CD8-positive, alpha-beta memory T cell (primary cell): ENCODE measurements at regions not wholly inside any gene's neighbourhood (a gene's known extent, or its start where the extent isn't known, plus 50 kb on each side); places are given as distances from the start of the nearest gene placed in this dataset.
A peak's percentile ranks its signal among the peaks of the same experiment; 100 is the strongest.

ENCODE experiments used
- CTCF ChIA-PET: fragments of 350-600 bp; sonication (Branson Sonifier 250); formaldehyde crosslinking; loops from one replicate; lab custom pipeline; 2021; ENCODE audit warnings: antibody characterized with exemption; lab: Charles Lee
- POLR2A ChIA-PET: fragments of 350-600 bp; sonication (Branson Sonifier 250); formaldehyde crosslinking; loops from one replicate; lab custom pipeline; 2021; ENCODE audit warnings: antibody characterized with exemption; lab: Charles Lee
- DNase-seq, 5 donors: peaks; one replicate each; pipeline versions ENCODE4 v3.0.0 to v3.0.0-alpha.2; 2020 to 2022; ENCODE audit warnings: mixed read lengths in 1 of 5
- H3K27ac ChIP-seq: one replicate; pipeline ENCODE4 v1.7.0; 2013; ENCODE audit warnings: low read depth, mild to moderate bottlenecking, low read length, moderate library complexity
- H3K27me3 ChIP-seq: 2 replicates; pipeline ENCODE4 v1.7.0; 2013; ENCODE audit warnings: low read length, mild to moderate bottlenecking; ENCODE audit not compliant: insufficient read depth, poor library complexity, severe bottlenecking
- H3K36me3 ChIP-seq: 2 replicates; pipeline ENCODE4 v1.7.0; 2013; ENCODE audit warnings: mild to moderate bottlenecking, low read length, moderate library complexity; ENCODE audit not compliant: insufficient read depth
- H3K4me1 ChIP-seq: 2 replicates; pipeline ENCODE4 v1.7.0; 2013; ENCODE audit warnings: mild to moderate bottlenecking, low read length, moderate library complexity; ENCODE audit not compliant: insufficient read depth
- H3K4me3 ChIP-seq: 2 replicates; pipeline ENCODE4 v1.7.0; 2013; ENCODE audit warnings: mild to moderate bottlenecking, low read length
- H3K9me3 ChIP-seq: 2 replicates; pipeline ENCODE4 v1.7.0; 2013; ENCODE audit warnings: mild to moderate bottlenecking, low read length
- H3K27ac Mint-ChIP-seq, 8 donors: one replicate each; pipeline ENCODE4 v1.8.0; 2020 to 2021; ENCODE audit warnings: mixed read lengths in 8 of 8, mild to moderate bottlenecking in 6 of 8, inconsistent platforms in 3 of 8, moderate library complexity in 3 of 8
- H3K27me3 Mint-ChIP-seq, 2 donors: one replicate each; pipeline ENCODE4 v1.8.0; 2020 to 2021; ENCODE audit warnings: mixed read lengths in 2 of 2, mild to moderate bottlenecking in 1 of 2, moderate library complexity in 1 of 2
- H3K36me3 Mint-ChIP-seq, 3 donors: one replicate each; pipeline ENCODE4 v1.8.0; 2020 to 2021; ENCODE audit warnings: mixed read lengths in 3 of 3, inconsistent platforms in 1 of 3, mild to moderate bottlenecking in 1 of 3
- H3K4me1 Mint-ChIP-seq, 3 donors: one replicate each; pipeline ENCODE4 v1.8.0; 2020 to 2021; ENCODE audit warnings: mixed read lengths in 3 of 3, inconsistent platforms in 1 of 3, mild to moderate bottlenecking in 1 of 3
- H3K4me3 Mint-ChIP-seq, 7 donors: one replicate each; pipeline ENCODE4 v1.8.0; 2020 to 2021; ENCODE audit warnings: mixed read lengths in 7 of 7, mild to moderate bottlenecking in 6 of 7, moderate library complexity in 4 of 7, inconsistent platforms in 2 of 7
- H3K9me3 Mint-ChIP-seq, 5 donors: one replicate each; pipeline ENCODE4 v1.8.0; 2020 to 2022; ENCODE audit warnings: mixed read lengths in 5 of 5, mild to moderate bottlenecking in 3 of 5, moderate library complexity in 2 of 5, inconsistent platforms in 1 of 5

- Histone ChIP-seq H3K36me3 (no peaks in the 10 kb centered on the region), H3K4me3 (no peak overlapping the region), H3K4me1 (no peaks in the 10 kb centered on the region), H3K9me3 (no peaks in the 10 kb centered on the region), H3K27me3 (no peaks in the 10 kb centered on the region), H3K27ac (no peak overlapping the region)
- ChIA-PET CTCF (no interaction called here), POLR2A (no interaction called here)
- peaks cover 1 to 19% of the 10 kb centered on the region in 2 donors for H3K27me3 Mint-ChIP-seq
- no peak for DNase-seq
- no peaks in the 10 kb centered on the region for H3K36me3 Mint-ChIP-seq
- peaks cover 0 to 4% (median 3%) of the 10 kb centered on the region in 3 donors for H3K4me1 Mint-ChIP-seq
- H3K4me3 Mint-ChIP-seq = no peak overlapping the region
- H3K9me3 Mint-ChIP-seq = peaks cover 0 to 7% (median 4%) of the 10 kb centered on the region in 5 donors
- H3K27ac Mint-ChIP-seq = peak overlapping the region in 1 of 8 donors; percentile 70
These were observed 377.0 kb upstream of the TNRC6C start for GRCh38 chr17:77581480-77581879.

- ChIA-PET CTCF (no interaction called here), POLR2A (no interaction called here)
- Histone ChIP-seq H3K27ac (no peak overlapping the region), H3K4me3 (no peak overlapping the region), H3K27me3 (no peaks in the 10 kb centered on the region), H3K36me3 (no peaks in the 10 kb centered on the region), H3K9me3 (no peaks in the 10 kb centered on the region), H3K4me1 (no peaks in the 10 kb centered on the region)
- Mint-ChIP-seq H3K9me3 (peaks cover 0 to 18% (median 11%) of the 10 kb centered on the region in 5 donors), H3K4me3 (no peak overlapping the region), H3K4me1 (no peaks in the 10 kb centered on the region), H3K27me3 (peaks cover 1 to 22% of the 10 kb centered on the region in 2 donors), H3K36me3 (peaks cover 0 to 11% (median 2%) of the 10 kb centered on the region in 3 donors), H3K27ac (no peak overlapping the region)
- no peak for DNase-seq
These were observed 373.2 kb upstream of the TNRC6C start for GRCh38 chr17:77585142-77585860.

DNA sequence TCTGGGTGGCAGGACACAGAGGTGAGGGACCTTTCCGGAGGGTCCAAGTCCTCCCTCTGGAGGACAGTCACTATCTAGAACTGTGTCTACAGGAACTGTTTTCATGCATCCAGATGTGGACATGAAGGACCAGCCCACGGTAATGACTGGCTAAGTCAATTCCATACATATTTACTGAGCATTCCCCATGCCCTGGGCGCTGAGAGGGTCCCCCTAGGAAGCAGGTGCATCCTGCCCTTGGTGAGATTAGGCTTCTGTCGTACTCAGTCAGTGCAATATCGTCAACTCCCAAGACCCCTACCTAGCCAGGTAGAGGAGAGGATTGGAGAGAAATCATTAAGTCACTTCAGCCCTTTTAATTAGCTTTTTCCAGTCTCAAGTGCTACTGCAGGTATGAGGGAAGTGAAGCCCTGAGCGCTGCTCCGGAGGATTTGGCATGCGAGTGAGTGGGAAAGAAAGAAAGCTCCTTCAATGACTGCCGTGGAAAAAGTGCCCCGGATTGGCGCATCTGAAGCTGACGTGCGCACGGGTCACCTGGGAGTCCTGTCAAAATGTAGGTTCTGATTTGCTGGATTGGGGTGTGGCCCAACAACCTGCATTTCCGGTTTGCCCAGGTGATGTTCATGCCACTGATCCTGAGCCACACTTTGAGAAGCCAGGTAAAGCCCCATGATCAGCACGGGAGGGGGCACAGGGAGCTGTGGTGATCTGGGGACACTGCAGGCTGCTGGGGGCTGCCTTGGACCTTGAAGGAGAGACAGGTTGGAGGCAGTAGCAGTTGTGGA lies 367.4 kb upstream of the TNRC6C start:
- Mint-ChIP-seq H3K36me3 (peaks cover 0 to 11% (median 2%) of the 10 kb centered on the region in 3 donors), H3K27me3 (peaks cover 5 to 31% of the 10 kb centered on the region in 2 donors), H3K9me3 (peaks cover 0 to 15% (median 7%) of the 10 kb centered on the region in 5 donors), H3K4me3 (no peak overlapping the region), H3K4me1 (peaks cover 5 to 16% (median 8%) of the 10 kb centered on the region in 3 donors), H3K27ac (no peak overlapping the region)
- ChIA-PET POLR2A (no interaction called here), CTCF (no interaction called here)
- Histone ChIP-seq H3K4me3 (no peak overlapping the region), H3K27ac (no peak overlapping the region), H3K4me1 (no peaks in the 10 kb centered on the region), H3K27me3 (no peaks in the 10 kb centered on the region), H3K36me3 (no peaks in the 10 kb centered on the region), H3K9me3 (no peaks in the 10 kb centered on the region)
- no peak for DNase-seq

- Histone ChIP-seq H3K27me3 (no peaks in the 10 kb centered on the region), H3K27ac (no peak overlapping the region), H3K36me3 (no peaks in the 10 kb centered on the region), H3K9me3 (no peaks in the 10 kb centered on the region), H3K4me1 (no peaks in the 10 kb centered on the region), H3K4me3 (no peak overlapping the region)
- H3K4me3 Mint-ChIP-seq = no peak overlapping the region
- peaks cover 5 to 24% of the 10 kb centered on the region in 2 donors for H3K27me3 Mint-ChIP-seq
- H3K36me3 Mint-ChIP-seq = peaks cover 0 to 5% (median 0%) of the 10 kb centered on the region in 3 donors
- H3K4me1 Mint-ChIP-seq = peaks cover 5 to 16% (median 8%) of the 10 kb centered on the region in 3 donors
- no peak overlapping the region for H3K27ac Mint-ChIP-seq
- H3K9me3 Mint-ChIP-seq = peaks cover 0 to 9% (median 4%) of the 10 kb centered on the region in 5 donors
- ChIA-PET CTCF (no interaction called here), POLR2A (no interaction called here)
- no peak for DNase-seq
These were observed 366.2 kb upstream of the TNRC6C start for GRCh38 chr17:77592106-77592865.

- Histone ChIP-seq H3K9me3 (no peaks in the 10 kb centered on the region), H3K27ac (no peak overlapping the region), H3K4me3 (no peak overlapping the region), H3K27me3 (no peaks in the 10 kb centered on the region), H3K4me1 (no peaks in the 10 kb centered on the region), H3K36me3 (no peaks in the 10 kb centered on the region)
- H3K9me3 Mint-ChIP-seq = peaks cover 0 to 3% (median 0%) of the 10 kb centered on the region in 5 donors
- ChIA-PET POLR2A (no interaction called here), CTCF (no interaction called here)
- no peaks in the 10 kb centered on the region for H3K36me3 Mint-ChIP-seq
- no peak for DNase-seq
- H3K27me3 Mint-ChIP-seq = peaks cover 5 to 24% of the 10 kb centered on the region in 2 donors
- no peak overlapping the region for H3K27ac Mint-ChIP-seq
- peaks cover 5 to 16% (median 8%) of the 10 kb centered on the region in 3 donors for H3K4me1 Mint-ChIP-seq
- no peak overlapping the region for H3K4me3 Mint-ChIP-seq
These were observed 365.4 kb upstream of the TNRC6C start for GRCh38 chr17:77593081-77593480.

- Mint-ChIP-seq H3K27ac (peak overlapping the region in 4 of 8 donors; percentile 21 to 83 (median 42)), H3K36me3 (no peaks in the 10 kb centered on the region), H3K27me3 (peaks cover 5 to 23% of the 10 kb centered on the region in 2 donors), H3K4me3 (no peak overlapping the region), H3K4me1 (peaks cover 5 to 16% (median 8%) of the 10 kb centered on the region in 3 donors), H3K9me3 (no peaks in the 10 kb centered on the region)
- ChIA-PET CTCF (no interaction called here), POLR2A (no interaction called here)
- Histone ChIP-seq H3K4me1 (no peaks in the 10 kb centered on the region), H3K9me3 (no peaks in the 10 kb centered on the region), H3K27me3 (no peaks in the 10 kb centered on the region), H3K36me3 (no peaks in the 10 kb centered on the region), H3K27ac (no peak overlapping the region), H3K4me3 (no peak overlapping the region)
- DNase-seq = no peak
These were observed 363.9 kb upstream of the TNRC6C start for GRCh38 chr17:77594416-77595209.

DNA sequence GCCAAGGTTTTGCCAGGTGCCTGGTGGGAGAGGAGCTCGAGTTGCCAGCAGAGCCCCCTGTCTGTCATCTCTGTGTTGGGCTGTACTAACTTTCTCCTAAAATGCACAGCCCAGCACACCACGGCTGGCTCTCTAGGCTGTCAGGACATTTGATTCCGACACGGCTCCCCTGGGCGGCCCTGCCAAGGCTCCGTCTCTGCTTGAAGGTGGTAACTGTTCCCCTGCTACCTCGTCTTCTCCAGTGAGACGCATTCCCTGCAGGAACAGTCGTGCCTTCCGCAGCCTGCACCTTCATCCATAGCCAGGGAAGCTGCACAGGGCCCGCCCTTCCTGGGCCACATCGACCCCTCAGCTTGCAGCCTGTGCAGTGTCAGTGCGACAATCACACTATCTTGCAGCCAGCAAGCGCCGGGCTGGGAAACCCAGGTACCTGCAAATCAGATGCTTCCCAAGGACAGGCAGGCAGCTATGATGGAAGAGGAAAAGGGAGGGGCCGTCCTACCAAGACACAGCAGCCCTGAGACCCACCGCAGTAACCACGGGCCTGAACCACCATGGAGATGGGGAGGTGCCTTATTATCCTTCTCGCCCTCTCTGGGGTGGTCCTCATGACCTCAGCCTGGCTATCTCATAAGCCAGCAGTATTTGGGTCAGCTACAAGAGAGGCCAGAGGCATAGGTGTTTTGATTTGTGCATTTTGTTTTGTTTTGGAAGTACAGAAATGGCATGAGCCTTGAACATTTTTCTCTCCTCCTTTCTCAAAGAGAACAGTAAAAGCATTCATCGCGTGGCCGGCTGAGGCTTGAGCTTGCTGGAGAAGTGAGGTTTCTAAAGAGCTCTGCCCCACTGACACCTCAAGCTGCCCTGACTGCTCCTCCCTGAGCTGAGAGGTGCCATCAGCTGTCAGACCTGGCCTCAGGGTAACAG lies 361.7 kb upstream of the TNRC6C start:
- no peak for DNase-seq
- H3K4me1 Mint-ChIP-seq = peaks cover 5 to 16% (median 8%) of the 10 kb centered on the region in 3 donors
- Histone ChIP-seq H3K4me3 (no peak overlapping the region), H3K27me3 (no peaks in the 10 kb centered on the region), H3K4me1 (no peaks in the 10 kb centered on the region), H3K27ac (no peak overlapping the region), H3K9me3 (no peaks in the 10 kb centered on the region), H3K36me3 (no peaks in the 10 kb centered on the region)
- no peak overlapping the region for H3K27ac Mint-ChIP-seq
- ChIA-PET CTCF (no interaction called here), POLR2A (no interaction called here)
- peaks cover 6 to 9% of the 10 kb centered on the region in 2 donors for H3K27me3 Mint-ChIP-seq
- no peaks in the 10 kb centered on the region for H3K9me3 Mint-ChIP-seq
- H3K4me3 Mint-ChIP-seq = no peak overlapping the region
- no peaks in the 10 kb centered on the region for H3K36me3 Mint-ChIP-seq
